GM19043 (cell line): ENCODE measurements at regions not wholly inside any gene's neighbourhood (a gene's known extent, or its start where the extent isn't known, plus 50 kb on each side); places are given as distances from the start of the nearest gene placed in this dataset.

ENCODE experiments used
- ATAC-seq: cut with Tn5 transposase; IDR thresholded peaks from one replicate; pipeline ENCODE4 v1.9.1; 2021; ENCODE audit warnings: low read depth; ENCODE audit not compliant: unreplicated experiment

DNA sequence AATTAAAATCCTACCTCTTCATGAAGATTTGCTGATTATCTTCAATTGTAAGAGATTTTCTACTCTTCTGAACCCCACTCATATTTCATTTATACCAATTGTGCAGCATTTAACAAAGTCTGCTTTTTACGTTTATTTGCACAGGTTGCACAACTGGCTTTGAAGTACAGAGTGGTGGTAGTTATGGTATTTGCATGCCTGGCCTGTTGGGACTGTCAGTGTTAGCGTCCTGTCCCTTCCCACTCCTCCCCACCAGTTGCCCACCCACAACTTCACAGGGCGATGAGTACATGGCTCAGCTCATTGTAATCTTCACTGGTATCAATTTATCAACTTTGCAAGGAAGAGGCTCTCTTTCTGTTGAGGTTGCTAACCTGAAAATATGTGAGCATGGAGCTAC, 372.3 kb downstream of the AASDHPPT start:
- no peak for ATAC-seq

DNA sequence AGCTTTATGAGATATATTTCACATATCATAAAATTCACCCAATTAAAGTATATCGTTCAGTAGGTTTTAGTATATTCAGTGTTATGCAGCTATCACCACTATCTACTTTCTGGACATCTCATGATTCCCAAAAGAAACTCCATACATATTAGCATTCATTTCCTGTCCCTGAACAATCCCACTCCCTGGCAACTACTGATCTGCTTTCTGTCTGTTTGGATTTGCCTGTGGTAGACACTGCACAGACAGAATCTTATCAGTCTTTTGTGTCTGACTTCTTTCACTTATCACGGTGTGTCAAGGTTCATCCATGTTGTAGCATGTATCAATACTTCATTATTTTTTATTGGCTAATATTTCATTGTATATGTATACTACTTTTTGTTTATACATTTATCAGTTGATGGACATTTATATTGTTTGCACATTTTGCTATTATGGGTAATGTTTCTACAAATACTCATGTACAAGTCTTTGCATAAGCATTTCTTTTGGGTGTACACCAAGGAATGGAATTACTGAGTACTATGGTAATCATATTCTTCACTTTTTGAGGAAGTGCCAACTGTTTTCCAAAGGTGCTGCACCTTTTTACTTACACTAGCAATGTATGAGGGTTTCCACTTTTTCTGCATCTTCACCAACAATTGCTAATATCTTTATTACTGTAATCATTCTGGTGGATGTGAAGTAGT, 373.9 kb downstream of the AASDHPPT start:
- ATAC-seq: no peak

DNA sequence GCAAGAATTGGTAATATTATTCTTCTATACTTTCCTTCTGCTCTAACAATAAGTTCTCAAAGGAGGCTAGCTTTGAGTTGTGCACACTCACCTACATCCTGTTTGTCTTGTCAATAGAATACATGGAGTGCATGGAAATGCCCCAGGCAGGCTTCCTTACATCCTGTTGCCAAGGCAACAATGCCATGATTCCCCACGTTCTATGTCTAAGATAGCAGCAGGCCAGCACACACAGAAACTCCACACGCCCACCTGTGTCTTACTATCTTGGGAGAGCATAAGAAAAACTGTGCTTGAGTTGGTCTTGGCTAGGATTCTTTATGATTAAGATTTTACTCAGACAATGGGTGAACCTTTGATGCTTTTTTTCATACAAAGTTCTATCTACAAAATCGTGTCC, 379.2 kb downstream of the AASDHPPT start:
- ATAC-seq: no peak

DNA sequence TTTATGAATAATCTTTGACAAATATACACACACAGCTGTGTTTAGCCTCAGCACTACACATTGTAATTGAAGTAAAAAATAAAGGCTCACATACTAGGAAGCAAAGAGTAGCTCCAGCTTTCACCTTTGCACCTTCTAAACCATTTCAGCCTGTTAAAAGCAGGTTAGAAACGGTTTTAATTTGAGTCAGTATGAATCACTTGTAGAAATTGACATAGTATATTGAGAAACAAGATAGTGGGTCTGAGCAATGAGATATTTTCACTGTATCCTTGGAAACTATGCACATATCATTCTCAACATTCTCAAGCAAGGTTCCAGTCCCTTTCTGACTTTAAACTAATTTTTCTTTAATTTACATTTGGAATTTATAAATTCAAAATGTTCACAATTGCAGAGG, 380.3 kb downstream of the AASDHPPT start:
- no peak for ATAC-seq

DNA sequence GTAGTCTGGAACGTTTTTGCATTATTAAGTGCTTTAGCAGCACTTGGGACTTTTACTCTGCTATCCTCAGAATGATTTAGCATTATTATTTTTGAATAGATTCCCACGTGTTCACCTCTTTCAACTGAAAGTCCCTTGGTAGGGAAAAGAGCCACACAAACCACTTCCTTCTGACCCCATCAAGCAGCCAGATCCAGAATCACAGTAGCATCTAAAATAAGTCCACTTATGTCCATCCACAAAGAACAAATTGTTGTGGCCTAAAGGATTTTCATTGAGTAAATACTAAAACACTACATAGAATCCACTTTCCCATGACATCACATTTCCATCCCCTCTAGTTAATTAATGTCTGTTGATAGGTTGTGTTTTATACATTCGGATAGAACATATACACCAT, 381.7 kb downstream of the AASDHPPT start:
- no peak for ATAC-seq

DNA sequence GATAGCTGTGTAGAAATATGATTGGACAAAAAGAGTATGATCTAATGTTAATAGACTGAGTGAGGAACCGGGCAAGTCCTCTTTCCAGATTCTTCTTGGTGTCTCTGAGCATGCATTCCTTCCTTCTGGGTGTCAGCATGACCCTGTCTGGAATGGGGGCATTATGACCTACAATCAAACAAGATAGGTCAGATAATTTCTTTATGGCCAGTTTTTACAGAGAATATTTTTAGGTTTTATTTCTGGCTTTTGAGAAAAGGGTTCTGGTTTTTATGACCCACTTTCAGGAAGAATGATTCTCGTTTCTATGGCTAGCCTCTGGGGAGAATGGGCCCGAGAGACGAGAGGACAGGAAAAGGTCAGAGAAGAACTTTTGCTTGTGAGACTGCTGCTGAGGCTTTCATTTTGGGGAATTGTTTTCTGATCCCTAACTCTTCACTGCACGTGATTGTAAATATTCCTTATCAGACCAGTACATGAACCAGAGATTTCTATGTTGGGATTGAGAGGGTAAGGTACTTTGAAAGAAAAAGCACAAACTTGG, 383.8 kb downstream of the AASDHPPT start:
- no peak for ATAC-seq

DNA sequence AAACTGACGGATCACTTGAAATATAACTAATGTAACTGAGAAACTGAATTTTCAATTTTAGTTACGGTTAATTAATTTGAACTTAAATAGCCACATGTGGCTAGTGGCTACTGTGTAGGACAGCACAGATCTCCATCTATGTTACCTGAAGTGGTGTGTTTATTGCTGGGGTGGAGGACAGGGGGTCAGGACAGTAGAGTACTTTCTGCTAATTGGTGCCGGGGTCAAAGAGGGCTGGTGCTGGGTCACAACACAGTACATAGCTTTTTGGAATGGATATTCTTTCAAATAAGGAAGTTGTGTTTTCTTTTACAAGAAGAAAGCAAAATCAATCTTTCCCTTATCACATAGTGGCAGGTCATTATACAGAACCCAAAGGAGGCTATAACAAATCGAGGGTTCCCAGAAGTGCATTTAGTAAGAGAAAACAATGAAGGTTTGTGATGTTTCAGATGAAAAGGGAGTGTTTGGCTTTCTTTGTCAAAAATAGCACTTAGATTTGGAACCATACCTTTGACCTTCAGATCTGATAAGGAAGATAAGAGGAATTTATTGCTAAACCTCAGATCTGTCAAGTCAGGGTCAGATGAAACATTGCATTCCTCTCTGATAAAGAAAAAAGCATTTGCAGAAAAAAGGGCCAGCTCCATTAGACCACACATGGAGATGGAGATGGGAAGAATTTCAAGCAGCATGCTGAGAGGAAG, 384.5 kb downstream of the AASDHPPT start:
- no peak for ATAC-seq

DNA sequence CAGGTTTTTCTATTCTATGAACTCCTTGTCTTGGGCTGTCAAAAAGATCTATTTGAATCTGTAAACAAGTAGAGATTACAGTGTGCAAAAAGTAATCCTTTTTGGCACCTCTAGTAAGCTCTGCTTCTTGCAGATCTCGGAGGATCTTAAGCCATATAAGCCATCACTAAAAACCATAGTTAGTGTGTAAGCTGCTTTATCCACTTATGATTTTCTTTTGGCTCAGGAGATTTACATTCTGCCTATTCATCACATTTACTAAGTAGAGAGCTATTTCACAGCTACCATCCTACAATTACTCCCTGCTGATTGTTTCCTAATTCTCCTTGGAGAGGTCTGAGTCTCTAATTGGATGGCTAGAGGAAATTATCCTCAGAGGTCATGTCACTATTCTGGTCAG, 385.7 kb downstream of the AASDHPPT start:
- ATAC-seq: no peak

DNA sequence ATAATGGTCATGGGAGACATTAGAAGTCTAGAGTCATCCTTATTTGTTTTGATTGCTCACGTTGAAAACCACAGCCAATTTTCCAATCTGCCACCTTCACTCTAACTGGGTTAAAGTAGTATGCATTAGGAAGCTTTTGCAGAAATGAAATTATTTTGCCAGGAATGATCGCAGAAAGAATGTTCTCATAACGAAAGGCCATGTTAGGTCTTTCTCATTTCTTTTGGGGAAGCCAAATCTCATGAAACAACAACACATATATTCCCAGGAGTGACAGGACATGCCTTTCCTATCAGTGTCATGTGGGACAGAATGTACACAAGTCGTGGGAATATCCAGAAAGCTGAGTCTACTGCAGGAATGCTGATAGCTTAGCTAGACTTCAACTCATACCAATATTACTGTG, 386.3 kb downstream of the AASDHPPT start:
- no peak for ATAC-seq

DNA sequence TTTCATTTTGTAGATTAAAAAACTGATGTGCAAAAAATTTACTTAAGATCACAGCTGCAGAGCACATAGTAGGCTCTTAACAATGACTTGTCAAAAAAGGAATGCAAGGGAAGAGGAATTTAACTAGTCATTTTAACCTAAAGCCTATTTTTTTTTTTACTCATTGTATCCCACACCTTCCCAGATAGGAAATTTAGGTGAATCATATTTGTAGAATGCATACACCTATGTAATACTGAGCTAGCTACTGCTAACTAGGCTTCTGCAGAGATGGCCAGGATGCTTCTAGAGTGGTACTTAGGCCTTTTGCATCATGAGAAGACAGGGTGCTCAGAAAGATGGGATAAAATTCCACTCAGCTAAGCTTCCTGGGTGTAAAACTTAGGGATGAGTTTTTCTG, 387.3 kb downstream of the AASDHPPT start:
- no peak for ATAC-seq

DNA sequence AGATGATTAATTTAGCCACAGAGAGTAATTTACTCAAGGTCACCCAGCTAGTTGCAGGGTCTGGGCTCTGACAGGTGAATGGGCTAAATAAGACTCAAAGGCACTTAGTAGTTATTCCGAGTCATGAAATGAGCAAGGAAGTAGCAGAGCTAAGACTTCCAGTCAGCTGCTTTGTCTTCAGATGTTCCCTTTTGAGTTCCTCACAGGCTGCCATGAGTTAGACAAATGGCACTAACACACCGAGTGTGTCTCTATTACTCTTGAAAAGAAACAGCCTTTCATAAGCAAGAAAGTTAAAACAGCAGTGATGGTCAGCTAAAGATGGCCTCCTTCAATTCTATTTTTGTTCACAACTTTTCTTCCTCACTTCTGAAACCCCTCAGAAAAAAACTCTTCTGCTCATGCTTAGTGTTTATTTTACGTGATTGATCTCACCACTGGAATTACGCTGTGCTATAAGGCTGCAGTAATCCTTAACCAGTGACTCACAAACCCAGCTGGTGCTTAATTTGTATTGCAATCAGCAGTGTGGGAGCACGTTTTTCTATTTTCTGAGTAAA, 389.1 kb downstream of the AASDHPPT start:
- ATAC-seq: no peak

DNA sequence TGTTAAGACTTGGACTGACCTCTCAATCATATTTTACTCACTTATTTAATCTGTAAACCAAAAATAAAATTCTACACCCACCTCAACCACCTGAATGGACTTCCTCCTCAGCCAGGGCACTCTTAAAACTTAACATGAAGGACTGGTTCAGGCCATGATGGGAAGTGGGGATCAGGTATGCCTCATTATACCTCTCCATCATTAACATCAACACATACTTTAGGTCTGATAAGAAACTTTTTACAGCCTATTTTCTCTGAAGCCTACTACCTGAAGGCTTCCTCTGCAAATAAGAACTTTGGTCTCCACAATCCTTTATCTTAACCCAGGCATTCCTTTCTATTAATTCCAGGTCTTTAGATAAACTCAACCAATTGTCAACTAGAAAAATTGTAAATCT, 390.0 kb downstream of the AASDHPPT start:
- no peak for ATAC-seq

DNA sequence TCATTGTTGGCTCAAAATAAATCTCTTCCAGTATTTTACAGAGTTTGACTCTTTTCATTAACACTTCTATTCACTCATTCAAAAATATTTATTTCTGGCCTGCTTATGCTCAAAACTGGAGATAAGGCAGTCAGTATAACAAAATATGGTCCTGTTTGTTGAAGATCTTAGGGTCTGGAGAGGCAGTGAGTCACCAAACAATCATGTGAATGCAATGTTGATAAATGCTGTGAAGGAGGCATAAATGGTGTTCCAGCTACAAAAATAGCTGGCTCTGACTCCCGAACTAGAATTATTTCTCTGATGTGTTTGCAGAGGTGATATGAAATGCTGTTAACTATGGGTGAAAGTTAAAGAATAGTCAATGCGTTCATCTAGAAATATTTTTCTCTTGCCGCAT, 390.6 kb downstream of the AASDHPPT start:
- no peak for ATAC-seq

DNA sequence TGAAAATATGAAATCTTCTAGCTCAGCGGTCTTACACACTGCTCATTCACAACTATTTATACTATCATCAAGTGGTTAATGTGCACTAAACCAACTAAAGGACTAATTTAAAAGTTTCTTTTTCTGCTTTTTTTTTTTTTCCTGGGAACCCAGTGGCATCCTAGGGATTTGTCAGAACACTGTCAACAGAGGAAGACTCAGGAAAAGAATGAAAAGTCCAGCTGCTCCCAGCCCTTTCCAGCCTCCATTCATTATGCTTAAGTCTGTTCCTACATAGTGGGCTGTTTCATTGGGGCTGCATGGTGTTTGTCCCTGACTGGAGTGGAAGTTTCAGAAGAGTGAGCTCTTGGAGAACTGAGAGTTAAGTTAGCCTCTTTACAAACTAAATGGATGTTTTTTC, 391.1 kb downstream of the AASDHPPT start:
- ATAC-seq: no peak

DNA sequence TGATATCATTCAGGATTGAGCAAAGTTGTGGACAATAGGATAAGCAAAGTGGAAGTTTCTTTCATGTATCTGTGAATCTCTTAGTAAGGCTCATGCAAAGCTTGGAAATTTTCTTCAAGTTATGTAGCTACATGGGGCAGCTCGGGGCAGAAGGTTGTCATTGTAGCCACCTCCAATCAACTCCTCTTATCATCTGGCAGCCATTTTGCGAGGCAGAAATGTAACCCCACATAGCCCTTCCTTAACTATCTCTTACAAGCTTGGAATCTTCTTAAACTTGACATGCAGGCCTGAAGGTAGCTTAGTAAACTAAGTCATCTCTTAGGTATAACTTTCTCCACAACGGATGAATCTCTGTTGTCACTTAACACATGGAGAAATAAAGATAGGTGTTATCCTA, 392.8 kb downstream of the AASDHPPT start:
- no peak for ATAC-seq

DNA sequence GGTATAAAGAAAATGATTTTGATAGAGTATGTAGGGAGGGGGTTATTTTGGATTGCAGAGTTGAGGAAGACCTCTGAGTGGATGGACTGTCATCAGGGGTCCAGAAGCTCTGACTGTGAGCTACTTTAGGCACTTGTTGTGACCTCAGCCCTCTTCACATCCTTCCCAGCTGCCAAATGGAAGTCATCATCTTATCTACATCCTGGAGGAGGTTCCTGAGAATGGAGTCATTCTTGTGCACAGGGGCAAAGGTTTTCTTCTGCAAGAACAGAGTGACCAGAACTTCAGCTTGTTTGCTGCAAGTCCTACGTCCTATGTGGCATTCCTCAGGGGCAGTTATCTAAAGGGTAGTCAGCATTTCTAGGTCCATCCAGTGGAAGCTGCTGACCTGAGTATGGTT, 393.8 kb downstream of the AASDHPPT start:
- no peak for ATAC-seq

DNA sequence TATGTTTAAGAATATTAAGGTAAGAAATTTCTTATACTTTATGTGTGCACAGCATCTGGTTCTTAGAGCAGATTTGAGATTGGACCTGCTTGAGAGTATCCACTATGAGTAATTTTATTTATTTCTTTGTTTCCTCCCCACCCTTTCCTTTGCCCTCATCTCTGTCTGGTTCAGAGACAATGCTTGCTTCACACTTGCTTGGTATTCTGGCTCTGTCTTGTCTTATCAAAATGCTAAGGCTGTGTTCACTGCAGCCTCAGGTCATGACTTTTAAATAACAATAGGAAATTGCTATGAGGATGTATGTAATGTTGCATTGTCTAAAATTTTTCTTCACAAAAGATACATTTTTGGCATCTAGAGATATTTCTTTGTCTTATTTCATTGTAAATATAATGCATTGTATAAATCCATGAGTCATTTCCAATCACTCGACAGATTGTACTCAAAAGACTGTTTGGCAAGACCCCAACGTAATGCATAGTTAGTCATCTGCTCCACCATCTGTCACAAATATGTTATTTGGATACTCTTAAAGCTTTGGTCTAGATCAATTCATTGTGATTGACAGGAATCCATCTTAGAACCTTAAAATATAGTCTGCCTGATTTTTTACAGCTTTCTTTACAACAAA, 395.7 kb downstream of the AASDHPPT start:
- ATAC-seq: no peak

DNA sequence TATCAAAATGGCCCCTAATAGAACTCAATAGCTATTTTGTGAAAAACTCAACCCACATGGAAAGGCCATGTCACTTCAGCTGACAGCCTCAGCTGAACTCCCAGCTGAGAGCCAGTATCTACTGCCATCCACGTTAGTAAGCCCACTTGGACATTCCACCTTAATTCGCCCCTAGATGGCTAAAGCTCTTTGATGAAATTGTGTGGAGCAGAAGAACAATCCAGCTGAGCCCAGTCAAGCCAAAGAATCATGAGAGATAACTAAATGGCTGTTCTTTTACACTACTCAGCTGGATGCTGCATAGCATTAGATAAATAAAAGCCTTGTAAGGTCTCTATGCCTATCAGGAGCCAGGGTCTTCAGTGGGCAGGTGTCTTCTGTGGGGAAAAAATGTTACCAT, 396.8 kb downstream of the AASDHPPT start:
- ATAC-seq: no peak

DNA sequence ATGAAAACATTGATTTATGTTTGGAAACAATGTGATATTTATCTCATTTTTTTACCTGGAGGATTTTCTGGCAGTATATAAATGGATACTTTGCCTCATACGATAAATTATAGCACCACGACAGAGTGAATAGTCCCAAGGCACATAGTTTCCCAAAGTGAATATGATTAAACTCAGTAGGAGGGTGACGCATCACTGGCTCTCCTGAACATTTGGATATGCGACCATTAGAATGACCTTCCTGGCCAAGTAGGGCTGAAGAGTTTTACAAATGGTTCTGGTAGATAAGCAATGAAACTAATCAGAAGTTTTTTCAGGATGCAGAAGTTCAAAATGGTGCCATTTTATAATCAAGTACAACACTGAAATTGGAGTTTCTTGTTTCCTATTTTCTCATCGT, 397.7 kb downstream of the AASDHPPT start:
- ATAC-seq: no peak

DNA sequence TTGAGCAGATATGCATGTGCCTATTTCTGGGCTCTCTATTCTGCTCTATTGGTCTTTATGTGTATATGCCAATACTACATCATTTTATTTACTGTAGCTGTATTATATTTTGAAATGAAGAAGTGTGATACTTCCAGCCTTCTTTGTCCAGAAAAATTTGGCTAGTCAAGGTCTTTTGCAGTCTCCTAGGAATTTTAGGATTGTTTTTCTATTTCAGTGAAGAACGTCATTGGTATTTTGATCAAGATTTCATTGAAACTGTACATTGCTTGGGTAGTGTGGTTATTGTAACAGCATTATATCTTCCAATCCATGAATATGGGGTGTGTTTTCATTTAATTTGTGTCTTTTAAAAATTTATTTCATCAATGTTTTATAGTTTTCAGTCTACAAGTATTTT, 400.3 kb downstream of the AASDHPPT start:
- ATAC-seq: no peak

DNA sequence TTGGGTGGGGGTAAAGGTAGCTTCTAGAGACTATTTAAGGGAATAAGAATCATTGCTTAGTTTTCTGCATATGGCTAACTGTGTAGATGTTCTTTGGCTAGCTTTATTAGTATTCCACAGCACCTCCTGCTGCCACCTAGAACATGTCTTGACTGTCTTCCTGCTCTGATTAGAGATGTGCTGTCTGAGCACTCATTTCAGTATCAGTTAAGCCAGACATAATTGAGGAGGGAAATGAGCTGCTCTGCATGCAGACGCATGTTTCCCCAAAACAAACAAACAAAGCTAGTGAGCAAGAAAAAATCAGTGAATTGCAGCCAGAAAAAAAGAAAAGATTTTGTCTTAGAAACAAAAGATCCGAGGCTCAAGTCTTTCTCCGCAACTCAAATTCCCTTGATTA, 402.2 kb downstream of the AASDHPPT start:
- ATAC-seq: no peak
